B cell (primary cell): ENCODE measurements at regions not wholly inside any gene's neighbourhood (a gene's known extent, or its start where the extent isn't known, plus 50 kb on each side); places are given as distances from the start of the nearest gene placed in this dataset.

Experiments
- ATAC-seq: fragments of 200-7000 bp; cut with Tn5 transposase; one replicate; pipeline ENCODE4 v1.10.0; 2021; ENCODE audit warnings: low read depth, mild to moderate bottlenecking, moderate number of reproducible peaks, moderate library complexity
- CTCF ChIA-PET: fragments of 350-600 bp; sonication (Branson Sonifier 250); formaldehyde crosslinking; loops from one replicate; lab custom pipeline; 2021; ENCODE audit warnings: antibody characterized with exemption, inconsistent platforms; lab: Charles Lee
- POLR2A ChIA-PET: fragments of 350-600 bp; sonication (Branson Sonifier 250); formaldehyde crosslinking; loops from one replicate; lab custom pipeline; 2021; ENCODE audit warnings: antibody characterized with exemption; lab: Charles Lee
- DNase-seq: peaks from one replicate; pipeline ENCODE4 v3.0.0; 2013
- H2AFZ ChIP-seq: 2 replicates; pipeline ENCODE4 v1.6.1; 2012; ENCODE audit warnings: mild to moderate bottlenecking, low read depth, low read length; ENCODE audit not compliant: insufficient read depth, poor library complexity, severe bottlenecking
- H3K27ac ChIP-seq, 2 donors: 1 replicate in 1 of 2; 2 replicates in 1 of 2; pipeline ENCODE4 v1.5.1; 2012 to 2013; ENCODE audit warnings: low read length in 2 of 2, mild to moderate bottlenecking in 2 of 2, moderate library complexity in 1 of 2
- H3K27me3 ChIP-seq, 4 experiments: fragments of 200-600 bp in 1 of 4; sonication (generic) in 1 of 4; replicated peaks in 1 of 4; 1 replicate in 2 of 4; 2 replicates in 2 of 4; pipeline versions ENCODE4 v1.6.1 to v1.7.0; 2013 to 2016; ENCODE audit warnings: low read length in 3 of 4, mild to moderate bottlenecking in 2 of 4, mixed read lengths in 1 of 4, moderate library complexity in 1 of 4; ENCODE audit not compliant: insufficient read depth in 4 of 4, control insufficient read depth in 3 of 4; ENCODE audit errors: control extremely low read depth in 1 of 4
- H3K36me3 ChIP-seq, 2 experiments: replicated peaks in 1 of 2; 1 replicate in 1 of 2; 2 replicates in 1 of 2; pipeline versions ENCODE4 v1.6.1 to v1.7.1; 2013; ENCODE audit warnings: low read length in 1 of 2; ENCODE audit not compliant: insufficient read depth in 2 of 2, control insufficient read depth in 1 of 2; ENCODE audit errors: control extremely low read depth in 1 of 2, extremely low read depth in 1 of 2
- H3K4me1 ChIP-seq, 2 donors: fragments of 200-600 bp in 1 of 2; sonication (generic) in 1 of 2; 1 replicate in 1 of 2; 2 replicates in 1 of 2; pipeline versions ENCODE4 v1.5.1 to v1.6.1; 2013 to 2017; ENCODE audit warnings: low read length in 2 of 2; ENCODE audit not compliant: control insufficient read depth in 2 of 2, insufficient read depth in 2 of 2
- H3K4me2 ChIP-seq: replicated peaks from 2 replicates; pipeline ENCODE3; 2012; ENCODE audit warnings: mild to moderate bottlenecking, low read depth, low read length; ENCODE audit not compliant: poor library complexity, severe bottlenecking
- H3K4me3 ChIP-seq, 5 experiments: fragments of 200-600 bp in 1 of 5; sonication (generic) in 1 of 5; 1 replicate in 3 of 5; 2 replicates in 2 of 5; pipeline versions ENCODE4 v1.5.1 to v1.7.0; 2011 to 2016; ENCODE audit warnings: low read length in 4 of 5, mild to moderate bottlenecking in 4 of 5, low read depth in 2 of 5, control low read depth in 1 of 5, moderate library complexity in 1 of 5; ENCODE audit not compliant: insufficient read depth in 1 of 5; ENCODE audit errors: control extremely low read depth in 1 of 5, extremely low read depth in 1 of 5
- H3K79me2 ChIP-seq: fragments of 200-600 bp; sonication (generic); one replicate; pipeline ENCODE4 v1.6.0; 2016; ENCODE audit warnings: low read length; ENCODE audit not compliant: control insufficient read depth, insufficient read depth
- H3K9ac ChIP-seq: fragments of 200-600 bp; sonication (generic); 2 replicates; pipeline ENCODE4 v1.6.1; 2017; ENCODE audit warnings: mild to moderate bottlenecking, low read length, moderate library complexity
- H3K9me3 ChIP-seq, 3 donors: one replicate each; pipeline versions ENCODE4 v1.6.1 to v1.7.1; 2013; ENCODE audit warnings: low read length in 2 of 3; ENCODE audit not compliant: control insufficient read depth in 2 of 3, insufficient read depth in 1 of 3; ENCODE audit errors: control extremely low read depth in 1 of 3
- H4K20me1 ChIP-seq: 2 replicates; pipeline ENCODE4 v1.6.0; 2012; ENCODE audit warnings: mild to moderate bottlenecking, low read length; ENCODE audit not compliant: insufficient read depth, control insufficient read depth, poor library complexity, severe bottlenecking
- H3K27ac Mint-ChIP-seq: one replicate; pipeline ENCODE4 v1.8.0; 2021; ENCODE audit warnings: mixed read lengths
- H3K27me3 Mint-ChIP-seq: one replicate; pipeline ENCODE4 v1.8.0; 2021; ENCODE audit warnings: mixed read lengths
- H3K4me1 Mint-ChIP-seq: one replicate; pipeline ENCODE4 v1.8.0; 2021; ENCODE audit warnings: mixed read lengths
- H3K4me3 Mint-ChIP-seq: one replicate; pipeline ENCODE4 v1.8.0; 2021; ENCODE audit warnings: mixed read lengths
- H3K9me3 Mint-ChIP-seq: one replicate; pipeline ENCODE4 v1.8.0; 2022; ENCODE audit warnings: mixed read lengths; ENCODE audit not compliant: insufficient read depth
- EZH2 ChIP-seq: IDR thresholded peaks from 2 replicates; pipeline ENCODE4 v1.6.1; 2012; ENCODE audit warnings: borderline replicate concordance, low read depth, mild to moderate bottlenecking, moderate library complexity, low read length; ENCODE audit not compliant: insufficient read depth, poor library complexity, severe bottlenecking
- WGBS: methylation state at CpG from one replicate; pipeline ENCODE4 v1.1.5; 2013; ENCODE audit warnings: missing lambda C conversion rate; ENCODE audit not compliant: insufficient coverage; 5-methylcytosine and 5-hydroxymethylcytosine counted together
- intact Hi-C: fragments of 100-400 bp; cut with micrococcal nuclease; formaldehyde crosslinking; loops from one replicate; pipeline ENCODE4 v1.10.0; 2022
- TF ChIP-seq, protein P1 (sequence below): fragments of 200-600 bp; IDR thresholded peaks from one replicate; pipeline ENCODE4 v1.8.0; 2022; ENCODE audit warnings: antibody characterized with exemption, mild to moderate bottlenecking

DNA sequence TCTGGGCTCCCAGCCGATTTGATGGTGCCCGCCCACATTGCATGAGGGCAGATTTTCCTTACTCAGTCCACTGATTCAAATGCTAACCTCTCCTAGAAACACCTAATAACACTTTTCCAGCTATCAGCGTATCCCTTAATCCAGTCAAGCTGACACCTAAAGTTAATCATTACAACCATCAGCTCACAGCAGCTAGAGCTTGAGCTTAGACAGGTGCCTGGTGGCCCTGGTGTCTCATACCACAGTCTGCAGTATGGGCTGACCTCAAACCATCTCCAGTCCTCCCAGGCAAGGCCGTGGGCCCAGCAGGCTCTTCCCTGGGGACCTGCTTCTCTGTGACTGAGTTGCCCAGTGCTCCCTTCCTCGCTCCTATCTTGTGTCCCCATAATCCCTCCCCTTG, 174.4 kb upstream of the NECTIN1 start:
- 77% methylated on average over 3 of the region's 5 CpGs for WGBS
- H3K9me3 Mint-ChIP-seq: no peaks in the 10 kb centered on the region
- Histone ChIP-seq H3K36me3 (no peaks in the 10 kb centered on the region), H3K9ac (no peak overlapping the region), H2AFZ (no peak overlapping the region), H4K20me1 (no peaks in the 10 kb centered on the region), H3K9me3 (no peaks in the 10 kb centered on the region), H3K4me1 (no peaks in the 10 kb centered on the region), H3K27me3 (no peaks in the 10 kb centered on the region), H3K27ac (no peak overlapping the region), H3K4me3 (no peak overlapping the region), H3K4me2 (no peak overlapping the region), H3K79me2 (no peaks in the 10 kb centered on the region)
- ATAC-seq: no peak
- ChIA-PET CTCF (no interaction called here), POLR2A (interaction anchor here (0.6 kb wide), 1 partner anchor 234 kb away, joined by 3 read pairs; no protein-coding TSS in a partner anchor)
- peaks cover 11% of the 10 kb centered on the region for H3K27me3 Mint-ChIP-seq
- no peak overlapping the region for H3K27ac Mint-ChIP-seq
- H3K4me1 Mint-ChIP-seq: no peaks in the 10 kb centered on the region
- H3K4me3 Mint-ChIP-seq: no peak overlapping the region
- TF ChIP-seq EZH2: no peak
- TF ChIP-seq, protein P1, sequence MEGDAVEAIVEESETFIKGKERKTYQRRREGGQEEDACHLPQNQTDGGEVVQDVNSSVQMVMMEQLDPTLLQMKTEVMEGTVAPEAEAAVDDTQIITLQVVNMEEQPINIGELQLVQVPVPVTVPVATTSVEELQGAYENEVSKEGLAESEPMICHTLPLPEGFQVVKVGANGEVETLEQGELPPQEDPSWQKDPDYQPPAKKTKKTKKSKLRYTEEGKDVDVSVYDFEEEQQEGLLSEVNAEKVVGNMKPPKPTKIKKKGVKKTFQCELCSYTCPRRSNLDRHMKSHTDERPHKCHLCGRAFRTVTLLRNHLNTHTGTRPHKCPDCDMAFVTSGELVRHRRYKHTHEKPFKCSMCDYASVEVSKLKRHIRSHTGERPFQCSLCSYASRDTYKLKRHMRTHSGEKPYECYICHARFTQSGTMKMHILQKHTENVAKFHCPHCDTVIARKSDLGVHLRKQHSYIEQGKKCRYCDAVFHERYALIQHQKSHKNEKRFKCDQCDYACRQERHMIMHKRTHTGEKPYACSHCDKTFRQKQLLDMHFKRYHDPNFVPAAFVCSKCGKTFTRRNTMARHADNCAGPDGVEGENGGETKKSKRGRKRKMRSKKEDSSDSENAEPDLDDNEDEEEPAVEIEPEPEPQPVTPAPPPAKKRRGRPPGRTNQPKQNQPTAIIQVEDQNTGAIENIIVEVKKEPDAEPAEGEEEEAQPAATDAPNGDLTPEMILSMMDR: no peak
- intact Hi-C loops: no loop called here
- DNase-seq: no peak

DNA sequence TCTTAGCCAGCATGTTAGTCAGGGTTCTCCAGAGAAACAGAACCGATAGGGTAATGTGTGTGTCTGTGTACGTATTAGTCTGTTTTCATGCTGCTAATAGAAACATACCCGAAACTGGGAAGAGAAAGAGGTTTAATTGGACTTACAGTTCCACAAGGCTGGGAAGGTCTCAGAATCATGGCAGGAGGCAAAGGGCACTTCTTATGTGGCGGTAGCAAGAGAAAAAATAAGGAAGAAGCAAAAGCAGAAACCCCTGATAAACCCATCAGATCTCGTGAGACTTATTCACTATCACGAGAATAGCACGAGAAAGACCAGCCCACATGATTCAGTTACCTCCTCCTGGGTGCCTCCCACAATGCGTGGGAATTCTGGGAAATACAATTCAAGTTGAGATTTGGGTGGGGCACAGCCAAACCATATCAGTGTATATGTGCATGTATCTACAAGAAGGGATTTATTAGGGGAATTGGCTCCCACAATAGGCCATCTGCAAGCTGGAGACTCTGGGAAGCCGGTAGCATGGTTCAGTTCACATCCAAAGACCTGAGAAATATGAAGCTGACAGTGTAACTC, 173.7 kb upstream of the NECTIN1 start:
- H3K79me2 ChIP-seq: no peaks in the 10 kb centered on the region
- no peak overlapping the region for H3K4me2 ChIP-seq
- Mint-ChIP-seq H3K27ac (no peak overlapping the region), H3K4me3 (no peak overlapping the region), H3K9me3 (no peaks in the 10 kb centered on the region), H3K4me1 (no peaks in the 10 kb centered on the region), H3K27me3 (peaks cover 9% of the 10 kb centered on the region)
- TF ChIP-seq, protein P1: no peak
- no peak for TF ChIP-seq EZH2
- H3K36me3 ChIP-seq: no peaks in the 10 kb centered on the region
- no peaks in the 10 kb centered on the region for H4K20me1 ChIP-seq
- WGBS: 82% methylated on average over 4 of the region's 9 CpGs
- no peaks in the 10 kb centered on the region for H3K9me3 ChIP-seq
- intact Hi-C loops: no loop called here
- no peak for DNase-seq
- H3K27ac ChIP-seq: no peak overlapping the region
- POLR2A ChIA-PET: interaction anchor here (0.6 kb wide), 1 partner anchor 234 kb away, joined by 3 read pairs; no protein-coding TSS in a partner anchor
- ATAC-seq: no peak
- no peak overlapping the region for H3K4me3 ChIP-seq
- H3K9ac ChIP-seq: no peak overlapping the region
- CTCF ChIA-PET: no interaction called here
- H3K4me1 ChIP-seq: no peaks in the 10 kb centered on the region
- H3K27me3 ChIP-seq: no peaks in the 10 kb centered on the region
- H2AFZ ChIP-seq: no peak overlapping the region
